SK-N-SH treated with all-trans-retinoic acid at 6 μM for 48 hours (cell line): ENCODE measurements at regions not wholly inside any gene's neighbourhood (a gene's known extent, or its start where the extent isn't known, plus 50 kb on each side); places are given as distances from the start of the nearest gene placed in this dataset.

ENCODE experiments used
- ATAC-seq: fragments of 200-7000 bp; cut with Tn5 transposase; 3 replicates; pipeline ENCODE4 v1.9.1; 2020; ENCODE audit warnings: mild to moderate bottlenecking, moderate library complexity
- ARNTL ChIP-seq: fragments of 450-650 bp; formaldehyde crosslinking; IDR thresholded peaks from 2 replicates; pipeline ENCODE4 v1.5.0; 2020; ENCODE audit warnings: low read depth, mild to moderate bottlenecking, moderate library complexity, borderline replicate concordance
- BACH2 ChIP-seq: fragments of 250-450 bp; sonication (Bioruptor Pico); IDR thresholded peaks from 2 replicates; pipeline ENCODE4 v1.9.0; 2021; ENCODE audit warnings: mild to moderate bottlenecking, borderline replicate concordance
- CSDC2 ChIP-seq: fragments of 250-450 bp; sonication (Bioruptor Pico); IDR thresholded peaks from 2 replicates; pipeline ENCODE4 v1.5.0; 2020; ENCODE audit warnings: mild to moderate bottlenecking, moderate library complexity
- CSRNP3 ChIP-seq: fragments of 250-450 bp; sonication (Bioruptor Pico); IDR thresholded peaks from 2 replicates; pipeline ENCODE4 v1.5.1; 2021; ENCODE audit warnings: mild to moderate bottlenecking, moderate library complexity
- ESRRG ChIP-seq: fragments of 250-450 bp; sonication (Bioruptor Pico); IDR thresholded peaks from 2 replicates; pipeline ENCODE4 v1.6.1; 2021; ENCODE audit warnings: mild to moderate bottlenecking
- GLIS3 ChIP-seq: fragments of 250-450 bp; sonication (Bioruptor Pico); IDR thresholded peaks from 2 replicates; pipeline ENCODE4 v1.5.0; 2020; ENCODE audit warnings: mild to moderate bottlenecking, moderate library complexity
- ISL1 ChIP-seq: fragments of 250-450 bp; sonication (Bioruptor Pico); IDR thresholded peaks from 2 replicates; pipeline ENCODE4 v2.1.2; 2022; ENCODE audit warnings: mild to moderate bottlenecking, moderate library complexity
- OSR1 ChIP-seq: fragments of 250-450 bp; sonication (Bioruptor Pico); IDR thresholded peaks from 2 replicates; pipeline ENCODE4 v1.8.0; 2022; ENCODE audit warnings: moderate library complexity, mild to moderate bottlenecking, inconsistent platforms
- PPARA ChIP-seq: fragments of 250-450 bp; sonication (Bioruptor Pico); IDR thresholded peaks from 2 replicates; pipeline ENCODE4 v1.5.0; 2020; ENCODE audit warnings: mild to moderate bottlenecking, borderline replicate concordance
- RARB ChIP-seq: fragments of 250-450 bp; sonication (Bioruptor Pico); IDR thresholded peaks from 2 replicates; pipeline ENCODE4 v1.8.0; 2021; ENCODE audit warnings: mild to moderate bottlenecking, moderate library complexity
- SNAI2 ChIP-seq: fragments of 250-450 bp; sonication (Bioruptor Pico); IDR thresholded peaks from 2 replicates; pipeline ENCODE4 v1.5.0; 2020; ENCODE audit warnings: mild to moderate bottlenecking, moderate library complexity
- TCF4 ChIP-seq: fragments of 250-450 bp; sonication (Bioruptor Pico); IDR thresholded peaks from 2 replicates; pipeline ENCODE4 v1.8.0; 2021; ENCODE audit warnings: mild to moderate bottlenecking, moderate library complexity, borderline replicate concordance
- TOX ChIP-seq: fragments of 250-450 bp; sonication (Bioruptor Pico); IDR thresholded peaks from 2 replicates; pipeline ENCODE4 v1.8.0; 2021; ENCODE audit warnings: mild to moderate bottlenecking, moderate library complexity, borderline replicate concordance
- TSHZ2 ChIP-seq: fragments of 250-450 bp; sonication (Bioruptor Pico); IDR thresholded peaks from 2 replicates; pipeline ENCODE4 v1.5.0; 2020; ENCODE audit warnings: mild to moderate bottlenecking, moderate library complexity
- ZC3H10 ChIP-seq: fragments of 250-450 bp; sonication (Bioruptor Pico); IDR thresholded peaks from 2 replicates; pipeline ENCODE4 v1.5.1; 2021; ENCODE audit warnings: mild to moderate bottlenecking, moderate library complexity
- ZFP30 ChIP-seq: fragments of 450-650 bp; formaldehyde crosslinking; IDR thresholded peaks from 2 replicates; pipeline ENCODE4 v1.5.0; 2022; ENCODE audit warnings: mild to moderate bottlenecking, moderate library complexity
- ZNF565 ChIP-seq: fragments of 450-650 bp; formaldehyde crosslinking; conservative IDR thresholded peaks from 2 replicates; pipeline ENCODE4 v1.5.0; 2020; ENCODE audit warnings: low read depth, mild to moderate bottlenecking, moderate library complexity
- ZNF70 ChIP-seq: fragments of 450-650 bp; formaldehyde crosslinking; IDR thresholded peaks from 2 replicates; pipeline ENCODE4 v1.5.0; 2020; ENCODE audit warnings: mild to moderate bottlenecking, moderate library complexity
- ZNF8 ChIP-seq: fragments of 450-650 bp; formaldehyde crosslinking; IDR thresholded peaks from 2 replicates; pipeline ENCODE4 v1.5.0; 2020; ENCODE audit warnings: mild to moderate bottlenecking, moderate library complexity
- TF ChIP-seq, protein P1 (sequence below): fragments of 250-450 bp; sonication (Bioruptor Pico); IDR thresholded peaks from 2 replicates; pipeline ENCODE4 v1.8.0; 2021; ENCODE audit warnings: low read depth, mild to moderate bottlenecking, moderate library complexity, borderline replicate concordance
- TF ChIP-seq, protein P2 (sequence below): fragments of 250-450 bp; sonication (Bioruptor Pico); IDR thresholded peaks from 2 replicates; pipeline ENCODE4 v1.5.1; 2020; ENCODE audit warnings: low read depth, mild to moderate bottlenecking, moderate library complexity

DNA sequence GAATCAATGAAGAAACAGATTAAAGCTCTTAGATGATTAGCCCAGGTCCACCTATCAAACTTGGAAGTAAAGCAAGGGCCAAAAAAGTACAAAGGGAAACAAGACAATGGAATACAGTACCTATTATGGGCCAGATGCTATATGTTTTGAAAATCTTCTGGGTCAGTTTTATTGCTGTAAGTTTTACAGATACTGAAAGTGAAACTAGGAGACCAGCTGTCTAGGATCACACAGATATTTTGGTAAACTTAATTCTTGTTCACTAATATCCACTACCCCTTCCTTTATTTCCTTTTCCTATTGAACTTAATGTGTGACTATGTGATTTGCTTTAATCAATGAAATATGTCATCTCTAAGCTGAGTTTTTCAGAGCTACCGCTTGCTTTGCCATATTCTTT, 505.4 kb upstream of the PITX2 start:
- ATAC-seq, result no peak
- TF ChIP-seq TSHZ2 (CRISPR knock-in tag) (no peak), TCF4 (CRISPR knock-in tag) (no peak), ZFP30 (CRISPR knock-in tag) (no peak), TOX (CRISPR knock-in tag) (no peak), ZC3H10 (CRISPR knock-in tag) (no peak), CSRNP3 (CRISPR knock-in tag) (no peak), ZNF70 (CRISPR knock-in tag) (no peak), BACH2 (CRISPR knock-in tag) (no peak), CSDC2 (no peak), PPARA (CRISPR knock-in tag) (no peak), ZNF565 (CRISPR knock-in tag) (no peak), SNAI2 (CRISPR knock-in tag) (no peak), ESRRG (CRISPR knock-in tag) (no peak), GLIS3 (no peak)
- TF ChIP-seq, protein P1, sequence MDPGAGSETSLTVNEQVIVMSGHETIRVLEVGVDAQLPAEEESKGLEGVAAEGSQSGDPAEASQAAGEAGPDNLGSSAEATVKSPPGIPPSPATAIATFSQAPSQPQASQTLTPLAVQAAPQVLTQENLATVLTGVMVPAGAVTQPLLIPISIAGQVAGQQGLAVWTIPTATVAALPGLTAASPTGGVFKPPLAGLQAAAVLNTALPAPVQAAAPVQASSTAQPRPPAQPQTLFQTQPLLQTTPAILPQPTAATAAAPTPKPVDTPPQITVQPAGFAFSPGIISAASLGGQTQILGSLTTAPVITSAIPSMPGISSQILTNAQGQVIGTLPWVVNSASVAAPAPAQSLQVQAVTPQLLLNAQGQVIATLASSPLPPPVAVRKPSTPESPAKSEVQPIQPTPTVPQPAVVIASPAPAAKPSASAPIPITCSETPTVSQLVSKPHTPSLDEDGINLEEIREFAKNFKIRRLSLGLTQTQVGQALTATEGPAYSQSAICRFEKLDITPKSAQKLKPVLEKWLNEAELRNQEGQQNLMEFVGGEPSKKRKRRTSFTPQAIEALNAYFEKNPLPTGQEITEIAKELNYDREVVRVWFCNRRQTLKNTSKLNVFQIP (CRISPR knock-in tag), result no peak

DNA sequence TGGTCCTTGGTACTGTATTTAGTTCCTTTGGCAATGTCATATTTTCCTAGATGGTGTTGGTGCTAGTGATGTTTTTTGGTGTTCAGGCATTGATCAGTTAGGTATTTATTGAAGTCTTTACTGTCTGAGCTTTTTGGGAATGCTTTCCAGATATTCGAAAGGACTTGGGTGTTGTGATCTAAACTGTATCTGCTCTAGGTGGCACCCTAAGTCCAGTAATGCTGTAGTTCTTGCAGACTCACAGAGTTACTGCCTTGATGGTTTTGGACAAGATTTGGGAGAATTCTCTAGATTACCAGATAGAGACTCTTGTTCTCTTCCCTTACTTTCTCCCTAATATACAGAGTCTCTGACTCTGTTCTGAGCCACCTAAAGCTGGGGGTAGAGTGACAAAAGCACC, 513.6 kb upstream of the PITX2 start:
- no peak for ATAC-seq
- TF ChIP-seq ZNF8, result no peak
- no peak for TF ChIP-seq ZNF70 (CRISPR knock-in tag)
- TF ChIP-seq BACH2 (CRISPR knock-in tag), result no peak
- no peak for TF ChIP-seq TCF4 (CRISPR knock-in tag)
- no peak for TF ChIP-seq ESRRG (CRISPR knock-in tag)
- TF ChIP-seq, protein P1 (CRISPR knock-in tag), result no peak
- no peak for TF ChIP-seq ZFP30 (CRISPR knock-in tag)
- no peak for TF ChIP-seq ARNTL (CRISPR knock-in tag)
- no peak for TF ChIP-seq ZNF565 (CRISPR knock-in tag)
- TF ChIP-seq RARB (CRISPR knock-in tag), result no peak
- no peak for TF ChIP-seq CSRNP3 (CRISPR knock-in tag)
- TF ChIP-seq PPARA (CRISPR knock-in tag), result no peak
- TF ChIP-seq ZC3H10 (CRISPR knock-in tag), result no peak
- TF ChIP-seq ISL1, result no peak
- no peak for TF ChIP-seq GLIS3
- TF ChIP-seq TSHZ2 (CRISPR knock-in tag), result no peak
- no peak for TF ChIP-seq TOX (CRISPR knock-in tag)
- no peak for TF ChIP-seq OSR1 (CRISPR knock-in tag)
- TF ChIP-seq SNAI2 (CRISPR knock-in tag), result no peak
- TF ChIP-seq, protein P2, sequence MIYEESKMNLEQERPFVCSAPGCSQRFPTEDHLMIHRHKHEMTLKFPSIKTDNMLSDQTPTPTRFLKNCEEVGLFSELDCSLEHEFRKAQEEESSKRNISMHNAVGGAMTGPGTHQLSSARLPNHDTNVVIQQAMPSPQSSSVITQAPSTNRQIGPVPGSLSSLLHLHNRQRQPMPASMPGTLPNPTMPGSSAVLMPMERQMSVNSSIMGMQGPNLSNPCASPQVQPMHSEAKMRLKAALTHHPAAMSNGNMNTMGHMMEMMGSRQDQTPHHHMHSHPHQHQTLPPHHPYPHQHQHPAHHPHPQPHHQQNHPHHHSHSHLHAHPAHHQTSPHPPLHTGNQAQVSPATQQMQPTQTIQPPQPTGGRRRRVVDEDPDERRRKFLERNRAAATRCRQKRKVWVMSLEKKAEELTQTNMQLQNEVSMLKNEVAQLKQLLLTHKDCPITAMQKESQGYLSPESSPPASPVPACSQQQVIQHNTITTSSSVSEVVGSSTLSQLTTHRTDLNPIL (CRISPR knock-in tag), result no peak
